Loucy (cell line): ENCODE measurements at regions not wholly inside any gene's neighbourhood (a gene's known extent, or its start where the extent isn't known, plus 50 kb on each side); places are given as distances from the start of the nearest gene placed in this dataset.

Source experiments
- H2AFZ ChIP-seq: fragments of 200-600 bp; sonication (generic); 2 replicates; pipeline ENCODE4 v1.6.0; 2016; ENCODE audit warnings: antibody characterized with exemption, mild to moderate bottlenecking, low read length, moderate library complexity
- H3F3A ChIP-seq: fragments of 200-600 bp; 2 replicates; pipeline ENCODE4 v1.6.0; 2016; ENCODE audit warnings: antibody characterized with exemption, low read depth, mild to moderate bottlenecking
- H3K27me3 ChIP-seq: fragments of 200-600 bp; sonication (generic); 2 replicates; pipeline ENCODE4 v1.6.1; 2014; ENCODE audit warnings: low read length, mild to moderate bottlenecking; ENCODE audit not compliant: insufficient read depth, poor library complexity, severe bottlenecking
- H3K36me3 ChIP-seq: fragments of 200-600 bp; sonication (generic); 2 replicates; pipeline ENCODE4 v1.6.1; 2016; ENCODE audit warnings: low read length; ENCODE audit not compliant: insufficient read depth
- H3K4me1 ChIP-seq: fragments of 200-600 bp; sonication (generic); 2 replicates; pipeline ENCODE4 v1.5.1; 2014; ENCODE audit warnings: low read length, mild to moderate bottlenecking; ENCODE audit not compliant: insufficient read depth, poor library complexity, severe bottlenecking
- H3K4me2 ChIP-seq: fragments of 200-600 bp; sonication (generic); 2 replicates; pipeline ENCODE4 v1.6.0; 2014; ENCODE audit warnings: antibody characterized with exemption, low read length, low read depth, mild to moderate bottlenecking; ENCODE audit not compliant: poor library complexity, severe bottlenecking
- H3K4me3 ChIP-seq: fragments of 200-600 bp; sonication (generic); 2 replicates; pipeline ENCODE4 v1.5.1; 2014; ENCODE audit warnings: low read length, mild to moderate bottlenecking, mixed read lengths; ENCODE audit not compliant: poor library complexity, severe bottlenecking
- H3K79me2 ChIP-seq: fragments of 200-600 bp; sonication (generic); 2 replicates; pipeline ENCODE4 v1.6.1; 2014; ENCODE audit warnings: low read length; ENCODE audit not compliant: insufficient read depth
- H3K9ac ChIP-seq: fragments of 200-600 bp; sonication (generic); 2 replicates; pipeline ENCODE4 v1.6.0; 2014; ENCODE audit warnings: mild to moderate bottlenecking, low read depth, low read length, moderate library complexity; ENCODE audit not compliant: poor library complexity, severe bottlenecking
- H3K9me2 ChIP-seq: fragments of 200-600 bp; sonication (generic); replicated peaks from 2 replicates; pipeline ENCODE4 v1.6.1; 2016; ENCODE audit warnings: low read depth, low read length, mixed read lengths
- H3K9me3 ChIP-seq: fragments of 200-600 bp; sonication (generic); 2 replicates; pipeline ENCODE4 v1.6.1; 2014; ENCODE audit warnings: mild to moderate bottlenecking, antibody characterized with exemption, low read length, low read depth; ENCODE audit not compliant: insufficient read depth
- H4K20me1 ChIP-seq: fragments of 200-600 bp; sonication (generic); 2 replicates; pipeline ENCODE4 v1.6.0; 2014; ENCODE audit warnings: antibody characterized with exemption, low read length, mild to moderate bottlenecking; ENCODE audit not compliant: insufficient read depth, poor library complexity, severe bottlenecking
- EZH2phosphoT487 ChIP-seq: fragments of 200-600 bp; IDR thresholded peaks from 2 replicates; pipeline ENCODE4 v1.6.1; 2018; ENCODE audit warnings: antibody characterized with exemption, mild to moderate bottlenecking, moderate library complexity, borderline replicate concordance
- TF ChIP-seq, protein P1 (sequence below): fragments of 200-600 bp; sonication (generic); conservative IDR thresholded peaks from 2 replicates; pipeline ENCODE4 v1.5.1; 2014; ENCODE audit warnings: mild to moderate bottlenecking, antibody characterized with exemption, low read length

DNA sequence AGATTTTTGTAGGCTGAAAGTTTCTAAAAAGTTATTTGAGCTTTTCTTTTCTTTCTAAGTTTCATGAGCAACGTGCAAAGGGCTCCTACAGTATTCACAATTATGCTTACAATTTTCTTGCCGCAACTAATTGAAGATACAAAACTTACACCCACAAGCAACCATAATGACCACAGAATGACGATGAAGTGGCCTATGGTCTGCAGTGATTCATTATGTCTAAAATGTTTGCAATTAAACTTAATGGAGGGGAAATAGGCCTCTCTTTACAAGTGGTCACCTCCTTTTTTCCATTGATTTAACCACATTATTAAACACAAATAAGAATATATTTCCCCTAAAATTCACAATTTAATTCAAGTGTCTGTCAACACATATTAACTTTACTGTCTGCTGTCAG is 732.6 kb upstream of the FLRT2 start:
- Histone ChIP-seq H3K4me3 (no peak overlapping the region), H3K9me3 (no peaks in the 10 kb centered on the region), H3K4me1 (no peaks in the 10 kb centered on the region), H4K20me1 (no peaks in the 10 kb centered on the region), H2AFZ (no peak overlapping the region), H3K79me2 (no peaks in the 10 kb centered on the region), H3K36me3 (no peaks in the 10 kb centered on the region), H3K4me2 (no peak overlapping the region), H3K9me2 (no peaks in the 10 kb centered on the region), H3K27me3 (no peaks in the 10 kb centered on the region), H3K9ac (no peak overlapping the region), H3F3A (no peaks in the 10 kb centered on the region)
- TF ChIP-seq, protein P1, sequence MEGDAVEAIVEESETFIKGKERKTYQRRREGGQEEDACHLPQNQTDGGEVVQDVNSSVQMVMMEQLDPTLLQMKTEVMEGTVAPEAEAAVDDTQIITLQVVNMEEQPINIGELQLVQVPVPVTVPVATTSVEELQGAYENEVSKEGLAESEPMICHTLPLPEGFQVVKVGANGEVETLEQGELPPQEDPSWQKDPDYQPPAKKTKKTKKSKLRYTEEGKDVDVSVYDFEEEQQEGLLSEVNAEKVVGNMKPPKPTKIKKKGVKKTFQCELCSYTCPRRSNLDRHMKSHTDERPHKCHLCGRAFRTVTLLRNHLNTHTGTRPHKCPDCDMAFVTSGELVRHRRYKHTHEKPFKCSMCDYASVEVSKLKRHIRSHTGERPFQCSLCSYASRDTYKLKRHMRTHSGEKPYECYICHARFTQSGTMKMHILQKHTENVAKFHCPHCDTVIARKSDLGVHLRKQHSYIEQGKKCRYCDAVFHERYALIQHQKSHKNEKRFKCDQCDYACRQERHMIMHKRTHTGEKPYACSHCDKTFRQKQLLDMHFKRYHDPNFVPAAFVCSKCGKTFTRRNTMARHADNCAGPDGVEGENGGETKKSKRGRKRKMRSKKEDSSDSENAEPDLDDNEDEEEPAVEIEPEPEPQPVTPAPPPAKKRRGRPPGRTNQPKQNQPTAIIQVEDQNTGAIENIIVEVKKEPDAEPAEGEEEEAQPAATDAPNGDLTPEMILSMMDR = no peak
- TF ChIP-seq EZH2phosphoT487 = no peak

DNA sequence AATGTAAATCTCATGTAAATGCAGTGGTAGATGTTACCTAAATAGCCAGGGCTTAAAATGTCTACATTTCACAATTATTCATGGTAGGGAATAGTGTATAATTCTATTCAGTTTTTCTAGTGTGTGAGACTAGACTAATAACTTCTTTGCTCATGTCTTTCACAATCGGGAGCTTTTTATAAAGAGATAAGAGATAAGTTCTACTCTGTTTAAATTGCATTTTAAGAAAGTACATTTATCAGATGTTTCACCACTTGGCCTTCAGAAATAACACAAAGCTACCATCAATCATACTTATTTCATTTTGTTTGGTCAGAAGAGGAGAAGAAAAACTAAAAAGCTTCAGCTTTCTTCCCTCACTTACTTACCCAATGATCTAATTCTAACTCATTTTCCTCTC is 725.5 kb upstream of the FLRT2 start:
- H3K9me3 ChIP-seq = no peaks in the 10 kb centered on the region
- H2AFZ ChIP-seq = no peak overlapping the region
- no peaks in the 10 kb centered on the region for H4K20me1 ChIP-seq
- no peaks in the 10 kb centered on the region for H3K27me3 ChIP-seq
- H3K4me3 ChIP-seq = no peak overlapping the region
- no peak for TF ChIP-seq EZH2phosphoT487
- TF ChIP-seq, protein P1 = no peak
- H3K9me2 ChIP-seq = no peaks in the 10 kb centered on the region
- H3K79me2 ChIP-seq = no peaks in the 10 kb centered on the region
- H3K36me3 ChIP-seq = no peaks in the 10 kb centered on the region
- H3K4me2 ChIP-seq = no peak overlapping the region
- no peaks in the 10 kb centered on the region for H3K4me1 ChIP-seq
- H3F3A ChIP-seq = no peaks in the 10 kb centered on the region
- H3K9ac ChIP-seq = no peak overlapping the region

DNA sequence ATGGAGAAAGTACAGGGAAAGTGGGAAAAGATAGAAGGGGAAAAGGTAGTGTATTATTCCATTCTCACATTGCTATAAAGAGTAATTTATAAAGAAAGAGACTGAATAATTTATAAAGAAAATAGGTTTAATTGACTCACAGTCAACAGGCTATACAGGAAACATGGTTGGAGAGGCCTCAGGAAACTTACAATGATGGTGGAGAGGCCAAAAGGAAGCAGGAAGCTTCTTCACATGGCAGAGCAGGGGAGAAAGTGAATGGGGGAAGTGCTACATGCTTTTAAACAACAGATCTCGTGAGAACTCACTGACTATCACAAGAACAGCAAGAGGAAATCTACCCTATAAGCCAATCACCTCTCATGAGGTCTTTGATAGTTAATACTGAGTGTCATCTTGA is 725.0 kb upstream of the FLRT2 start:
- no peaks in the 10 kb centered on the region for H3F3A ChIP-seq
- H3K9ac ChIP-seq = no peak overlapping the region
- no peaks in the 10 kb centered on the region for H3K79me2 ChIP-seq
- H3K4me1 ChIP-seq = no peaks in the 10 kb centered on the region
- no peaks in the 10 kb centered on the region for H3K27me3 ChIP-seq
- TF ChIP-seq, protein P1 = no peak
- TF ChIP-seq EZH2phosphoT487 = no peak
- H3K4me3 ChIP-seq = no peak overlapping the region
- no peak overlapping the region for H3K4me2 ChIP-seq
- H3K9me2 ChIP-seq = no peaks in the 10 kb centered on the region
- no peaks in the 10 kb centered on the region for H4K20me1 ChIP-seq
- no peak overlapping the region for H2AFZ ChIP-seq
- H3K36me3 ChIP-seq = no peaks in the 10 kb centered on the region
- H3K9me3 ChIP-seq = no peaks in the 10 kb centered on the region
